Loucy (cell line): ENCODE measurements at regions not wholly inside any gene's neighbourhood (a gene's known extent, or its start where the extent isn't known, plus 50 kb on each side); places are given as distances from the start of the nearest gene placed in this dataset.

Experiments
- CTCF ChIP-seq: fragments of 200-600 bp; sonication (generic); conservative IDR thresholded peaks from 2 replicates; pipeline ENCODE4 v1.5.1; 2014; ENCODE audit warnings: mild to moderate bottlenecking, antibody characterized with exemption, low read length
- EZH2phosphoT487 ChIP-seq: fragments of 200-600 bp; IDR thresholded peaks from 2 replicates; pipeline ENCODE4 v1.6.1; 2018; ENCODE audit warnings: antibody characterized with exemption, mild to moderate bottlenecking, moderate library complexity, borderline replicate concordance

GRCh38 chr6:51129043-51129442 is 310.4 kb downstream of the TFAP2B start:
- TF ChIP-seq CTCF = no peak
- no peak for TF ChIP-seq EZH2phosphoT487
